Ishikawa (cell line): ENCODE measurements at regions not wholly inside any gene's neighbourhood (a gene's known extent, or its start where the extent isn't known, plus 50 kb on each side); places are given as distances from the start of the nearest gene placed in this dataset.

Source experiments
- CREB1 ChIP-seq: IDR thresholded peaks from 2 replicates; pipeline ENCODE4 v1.6.1; 2012; ENCODE audit warnings: low read depth
- EGR1 ChIP-seq: IDR thresholded peaks from 2 replicates; pipeline ENCODE4 v1.6.1; 2012
- EP300 ChIP-seq: IDR thresholded peaks from 2 replicates; pipeline ENCODE4 v1.6.1; 2012; ENCODE audit warnings: borderline replicate concordance
- MAX ChIP-seq: IDR thresholded peaks from 2 replicates; pipeline ENCODE4 v1.6.1; 2012
- NFIC ChIP-seq: IDR thresholded peaks from 2 replicates; pipeline ENCODE4 v1.6.1; 2012
- RAD21 ChIP-seq: IDR thresholded peaks from 2 replicates; pipeline ENCODE4 v1.6.1; 2012; ENCODE audit warnings: low read depth
- TAF1 ChIP-seq: IDR thresholded peaks from 2 replicates; pipeline ENCODE4 v1.6.1; 2012; ENCODE audit warnings: low read depth, mild to moderate bottlenecking
- TEAD4 ChIP-seq: IDR thresholded peaks from 2 replicates; pipeline ENCODE4 v1.6.1; 2012
- USF1 ChIP-seq: IDR thresholded peaks from 2 replicates; pipeline ENCODE4 v1.6.1; 2012
- TF ChIP-seq, protein P1 (sequence below): IDR thresholded peaks from 2 replicates; pipeline ENCODE4 v1.6.1; 2012; ENCODE audit warnings: low read depth, mild to moderate bottlenecking

DNA sequence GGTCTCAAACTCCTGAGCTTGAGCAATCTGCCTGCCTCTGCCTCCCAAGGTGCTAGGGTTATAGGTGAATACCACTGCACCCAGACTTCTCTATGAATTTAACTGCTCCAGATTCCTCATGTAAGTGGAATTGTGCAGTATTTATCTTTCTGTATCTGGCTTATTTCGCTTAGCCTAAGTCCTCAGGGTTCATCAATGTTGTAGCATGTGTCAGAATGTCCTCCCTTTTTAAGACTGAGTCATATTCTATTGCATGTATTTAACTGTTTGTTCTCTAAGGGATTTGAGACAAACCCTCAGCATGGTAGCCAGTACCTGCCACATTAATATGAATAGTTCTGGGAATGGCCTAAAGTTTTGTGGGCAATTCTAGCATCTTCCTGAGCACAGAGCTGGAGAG, 53.9 kb upstream of the TUT7 start:
- TF ChIP-seq, protein P1, sequence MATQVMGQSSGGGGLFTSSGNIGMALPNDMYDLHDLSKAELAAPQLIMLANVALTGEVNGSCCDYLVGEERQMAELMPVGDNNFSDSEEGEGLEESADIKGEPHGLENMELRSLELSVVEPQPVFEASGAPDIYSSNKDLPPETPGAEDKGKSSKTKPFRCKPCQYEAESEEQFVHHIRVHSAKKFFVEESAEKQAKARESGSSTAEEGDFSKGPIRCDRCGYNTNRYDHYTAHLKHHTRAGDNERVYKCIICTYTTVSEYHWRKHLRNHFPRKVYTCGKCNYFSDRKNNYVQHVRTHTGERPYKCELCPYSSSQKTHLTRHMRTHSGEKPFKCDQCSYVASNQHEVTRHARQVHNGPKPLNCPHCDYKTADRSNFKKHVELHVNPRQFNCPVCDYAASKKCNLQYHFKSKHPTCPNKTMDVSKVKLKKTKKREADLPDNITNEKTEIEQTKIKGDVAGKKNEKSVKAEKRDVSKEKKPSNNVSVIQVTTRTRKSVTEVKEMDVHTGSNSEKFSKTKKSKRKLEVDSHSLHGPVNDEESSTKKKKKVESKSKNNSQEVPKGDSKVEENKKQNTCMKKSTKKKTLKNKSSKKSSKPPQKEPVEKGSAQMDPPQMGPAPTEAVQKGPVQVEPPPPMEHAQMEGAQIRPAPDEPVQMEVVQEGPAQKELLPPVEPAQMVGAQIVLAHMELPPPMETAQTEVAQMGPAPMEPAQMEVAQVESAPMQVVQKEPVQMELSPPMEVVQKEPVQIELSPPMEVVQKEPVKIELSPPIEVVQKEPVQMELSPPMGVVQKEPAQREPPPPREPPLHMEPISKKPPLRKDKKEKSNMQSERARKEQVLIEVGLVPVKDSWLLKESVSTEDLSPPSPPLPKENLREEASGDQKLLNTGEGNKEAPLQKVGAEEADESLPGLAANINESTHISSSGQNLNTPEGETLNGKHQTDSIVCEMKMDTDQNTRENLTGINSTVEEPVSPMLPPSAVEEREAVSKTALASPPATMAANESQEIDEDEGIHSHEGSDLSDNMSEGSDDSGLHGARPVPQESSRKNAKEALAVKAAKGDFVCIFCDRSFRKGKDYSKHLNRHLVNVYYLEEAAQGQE = no peak
- TF ChIP-seq USF1 (no peak), EGR1 (no peak), EP300 (no peak), RAD21 (no peak), TEAD4 (no peak), NFIC (no peak), MAX (no peak), CREB1 (no peak), TAF1 (no peak)
